OCI-M2 (cell line): ENCODE measurements at regions not wholly inside any gene's neighbourhood (a gene's known extent, or its start where the extent isn't known, plus 50 kb on each side); places are given as distances from the start of the nearest gene placed in this dataset.

Experiments
- DNase-seq: peaks from one replicate; lab custom pipeline; 2025; ENCODE audit not compliant: unreplicated experiment; lab: John Stamatoyannopoulos, UW

DNA sequence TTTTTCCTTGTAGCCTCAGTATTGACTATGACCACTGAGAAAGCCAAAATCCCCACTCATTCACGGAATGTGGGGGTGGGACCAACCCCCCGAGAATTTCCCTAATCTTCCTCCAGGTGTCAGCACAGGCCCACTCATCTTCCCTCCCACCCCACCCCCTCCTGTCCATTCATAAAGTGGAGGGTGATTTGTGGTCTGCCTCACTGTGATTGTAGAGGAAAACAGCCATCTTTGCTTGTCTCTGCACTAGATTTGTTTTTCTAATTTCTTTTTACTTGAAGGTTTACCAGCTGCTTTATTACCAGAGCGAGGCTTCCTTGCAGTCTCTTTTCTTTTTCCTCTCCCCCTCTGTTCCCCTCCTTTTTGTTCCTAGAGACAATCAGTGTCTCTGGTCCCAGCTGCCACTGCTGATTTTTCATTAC lies 171.8 kb downstream of the ICOS start:
- no peak for DNase-seq

- DNase-seq: no peak
Observed at GRCh38 chr2:204108781-204109295, 172.3 kb downstream of the ICOS start.

GRCh38 chr2:204109681-204110080 lies 173.1 kb downstream of the ICOS start:
- no peak for DNase-seq

DNA sequence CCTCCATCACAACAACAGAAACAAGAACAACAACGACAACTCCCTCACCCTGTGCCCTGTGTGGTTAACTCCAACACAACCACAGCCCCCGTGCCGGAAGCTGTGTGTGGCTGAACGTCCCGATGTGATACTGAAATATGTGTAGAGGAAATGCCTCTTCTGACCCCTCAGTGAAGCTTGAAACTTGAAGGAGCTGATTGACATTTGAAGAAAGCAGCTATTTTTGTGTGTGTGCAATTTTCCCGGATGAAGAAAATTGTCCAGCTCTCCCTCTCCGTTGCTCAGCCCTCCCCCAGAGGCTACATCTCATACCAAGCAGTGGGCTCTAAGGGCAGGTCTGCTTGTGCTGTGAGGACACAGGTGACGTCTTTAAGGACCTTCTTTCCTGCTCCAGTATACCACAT lies 173.8 kb downstream of the ICOS start:
- no peak for DNase-seq

DNA sequence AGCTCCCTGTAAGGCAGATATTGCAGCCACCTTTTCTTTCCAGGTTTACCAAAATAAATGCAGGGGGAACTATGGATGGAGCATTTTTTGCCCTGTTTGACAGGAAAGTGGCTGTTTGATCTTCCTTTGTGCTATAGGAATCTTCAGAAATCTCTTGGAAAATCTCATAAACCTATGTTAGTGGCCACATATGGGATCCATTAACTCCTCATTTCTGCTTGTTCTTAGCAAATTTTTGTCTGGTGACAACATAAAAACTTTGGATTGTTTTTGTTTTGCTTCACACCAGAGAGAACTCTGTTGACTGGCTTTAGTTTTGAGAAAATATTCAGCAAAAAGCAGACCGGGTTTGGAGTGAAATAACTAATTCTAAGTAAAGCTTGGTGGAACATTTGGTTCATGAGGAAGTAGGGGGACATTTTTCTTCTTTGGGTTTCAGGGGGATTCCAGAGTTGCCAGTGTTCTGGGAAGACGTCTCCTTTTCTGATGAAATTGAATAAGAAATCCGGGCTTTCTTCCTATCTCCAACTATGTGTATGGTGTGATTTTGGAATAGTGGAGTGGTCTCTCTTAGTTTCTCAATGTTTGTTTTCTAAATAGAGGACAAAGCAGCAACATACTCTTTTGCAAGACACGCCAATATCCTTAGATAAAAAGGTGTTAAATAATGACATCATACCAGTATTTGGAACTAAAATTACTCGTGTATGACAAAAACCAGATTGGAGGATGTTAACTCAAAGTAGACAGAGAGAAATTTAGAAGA lies 174.4 kb downstream of the ICOS start:
- DNase-seq: no peak

DNA sequence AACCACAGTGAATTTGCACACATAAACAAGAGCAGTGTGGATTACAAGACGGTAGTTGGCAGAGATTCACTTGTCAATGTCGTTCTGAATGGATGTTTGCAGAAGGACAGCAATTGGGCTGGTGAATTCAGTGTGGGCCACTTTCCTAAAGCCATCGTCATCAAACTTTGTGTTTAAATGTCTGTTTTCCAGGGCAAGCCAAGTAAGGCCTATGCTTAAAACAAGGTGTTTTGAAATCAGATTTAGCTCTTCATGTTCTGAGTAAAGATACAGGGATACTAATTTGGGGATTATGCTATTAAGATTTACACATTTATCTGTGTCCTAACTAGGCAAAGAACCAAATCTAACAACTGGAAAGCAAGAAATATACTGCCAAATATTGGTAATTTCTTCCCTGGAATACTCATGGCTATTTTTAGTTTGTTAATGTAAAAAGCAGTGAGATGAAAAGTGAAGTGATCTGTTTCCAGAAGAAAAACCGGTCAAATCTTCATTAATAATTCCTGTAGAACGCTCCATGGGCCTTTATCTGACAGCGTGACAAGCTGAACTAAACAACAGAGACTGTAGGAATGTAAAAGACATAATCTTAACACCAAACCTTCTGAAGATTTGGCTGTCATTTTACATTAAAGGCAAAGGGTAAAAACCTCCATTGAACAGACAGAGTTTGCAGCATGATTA lies 175.7 kb downstream of the ICOS start:
- no peak for DNase-seq

DNA sequence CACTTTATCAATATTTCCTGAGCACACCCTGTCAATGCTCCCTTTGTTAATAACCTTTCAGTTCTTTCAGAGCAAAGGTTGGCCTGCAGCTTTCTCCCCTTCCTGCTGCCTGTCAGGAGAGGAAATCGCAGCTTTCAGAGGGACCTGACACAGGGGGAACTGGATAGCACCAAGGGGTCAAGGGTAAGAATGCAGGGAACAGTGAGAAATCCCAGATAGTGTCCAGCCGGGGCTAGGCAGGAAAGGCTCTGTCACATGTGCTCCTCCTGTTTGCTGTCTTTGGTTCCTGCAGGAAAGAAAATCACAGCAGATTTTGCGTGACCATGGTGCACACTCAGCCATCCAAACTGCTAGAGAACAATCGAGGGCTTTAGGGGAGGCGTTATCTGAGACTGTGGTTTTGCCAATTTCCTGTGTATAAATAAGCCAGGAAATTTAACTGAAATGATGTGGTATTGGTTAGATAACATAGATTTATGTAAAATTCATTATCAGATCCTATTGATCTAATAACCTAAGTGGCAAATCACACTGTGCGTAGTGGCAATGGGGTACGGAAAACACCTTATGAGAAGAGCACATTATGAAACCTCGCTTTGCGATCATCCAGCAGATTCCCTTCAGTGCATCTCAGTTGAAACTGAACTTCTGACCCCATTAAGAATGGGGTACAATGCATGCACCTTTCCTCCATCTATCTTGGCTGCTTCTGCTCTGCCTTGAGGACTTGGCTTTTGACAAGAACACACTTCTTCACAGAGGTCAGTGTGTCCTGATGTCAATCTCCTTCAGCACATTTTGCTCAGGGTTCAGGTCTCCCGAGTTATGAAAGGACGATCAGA lies 178.0 kb downstream of the ICOS start:
- no peak for DNase-seq

- DNase-seq: no peak
Observed at GRCh38 chr2:204115137-204116056, 178.8 kb downstream of the ICOS start.

DNA sequence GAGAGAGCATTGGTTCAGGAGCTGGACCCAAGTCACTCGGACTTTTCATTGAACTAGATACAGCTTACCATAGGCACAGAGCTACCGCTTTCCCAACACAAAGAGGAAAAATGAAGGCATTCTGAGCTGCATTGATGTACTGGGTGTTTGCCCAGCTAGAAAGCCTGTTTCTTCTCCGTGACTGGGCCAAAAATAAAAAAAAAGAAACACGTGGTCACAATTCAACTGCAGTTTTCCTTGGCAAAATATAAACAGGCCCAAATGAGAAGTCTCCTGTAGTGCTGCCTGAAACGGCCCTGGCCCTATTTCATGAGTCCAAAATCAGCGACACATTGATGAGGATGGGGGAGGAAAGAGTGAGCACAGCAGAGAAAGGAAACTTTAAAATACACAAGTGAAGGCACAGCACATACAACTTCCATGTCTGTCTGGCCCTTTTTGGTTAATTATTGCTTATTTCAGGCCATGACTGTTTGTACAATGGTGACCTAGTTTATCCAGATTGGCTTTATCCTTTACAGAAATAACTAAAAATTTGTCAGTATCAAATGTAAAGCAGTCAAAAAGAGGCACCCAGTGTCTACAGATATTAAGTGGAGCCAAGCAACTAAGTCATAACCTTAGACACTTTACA lies 179.7 kb downstream of the ICOS start:
- no peak for DNase-seq

GRCh38 chr2:204122425-204122824 lies 185.9 kb downstream of the ICOS start:
- DNase-seq: no peak

- DNase-seq: no peak
Observed at GRCh38 chr2:204124140-204124750, 187.7 kb downstream of the ICOS start.

- DNase-seq: no peak
Observed at GRCh38 chr2:204126705-204127104, 190.1 kb downstream of the ICOS start.

GRCh38 chr2:204127238-204127637 lies 190.7 kb downstream of the ICOS start:
- no peak for DNase-seq

- no peak for DNase-seq
Observed at GRCh38 chr2:204129591-204130294, 193.2 kb downstream of the ICOS start.

GRCh38 chr2:204131621-204132020 lies 195.1 kb downstream of the ICOS start:
- DNase-seq: no peak

- DNase-seq: no peak
Observed at GRCh38 chr2:204133476-204133875, 196.9 kb downstream of the ICOS start.

- DNase-seq: no peak
Observed at GRCh38 chr2:204134421-204134820, 197.9 kb downstream of the ICOS start.

DNA sequence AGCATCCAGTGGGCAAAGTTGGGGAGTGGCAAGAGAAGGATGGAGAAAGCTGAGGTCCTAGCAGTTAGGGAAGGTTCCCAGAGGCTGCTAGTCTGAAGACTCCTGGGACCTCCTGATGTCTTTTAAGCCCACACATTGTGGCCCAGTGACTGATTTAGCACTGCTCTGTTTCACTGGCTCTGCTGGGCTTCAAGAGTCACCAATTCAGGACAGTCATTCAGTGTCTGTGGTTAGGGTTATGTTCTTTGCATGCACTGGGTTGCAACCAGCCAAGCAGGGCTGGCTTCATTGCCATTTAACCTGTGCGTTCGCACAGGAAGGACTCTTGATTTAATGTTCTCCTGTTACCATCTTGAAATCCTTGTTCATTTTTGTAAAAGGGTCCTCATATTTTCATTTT lies 199.2 kb downstream of the ICOS start:
- no peak for DNase-seq

DNA sequence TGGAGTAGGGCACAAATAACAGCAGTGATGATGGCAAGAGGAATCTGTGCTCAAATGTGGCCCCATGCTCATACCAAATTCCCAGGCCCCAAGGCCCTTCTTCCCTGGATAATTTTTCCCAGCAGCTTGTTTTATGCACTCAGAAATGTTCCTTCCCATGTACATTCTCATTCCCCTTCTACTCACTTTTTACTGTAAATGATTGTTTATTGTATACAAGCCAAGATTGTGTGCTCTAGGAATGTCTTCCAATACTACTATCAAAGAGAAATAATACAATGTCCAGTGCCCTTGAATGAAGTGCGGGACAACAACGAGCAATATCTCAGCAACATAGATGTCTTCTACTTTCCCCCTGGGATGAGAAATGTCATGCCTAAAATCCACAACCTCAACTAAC lies 201.6 kb downstream of the ICOS start:
- DNase-seq: no peak
